Bone marrow (tissue), 2 donors: ENCODE measurements at regions not wholly inside any gene's neighbourhood (a gene's known extent, or its start where the extent isn't known, plus 50 kb on each side); places are given as distances from the start of the nearest gene placed in this dataset.

Experiments
- DNase-seq, 2 donors: peaks; one replicate each; lab custom pipeline; 2025; lab: John Stamatoyannopoulos, UW

DNA sequence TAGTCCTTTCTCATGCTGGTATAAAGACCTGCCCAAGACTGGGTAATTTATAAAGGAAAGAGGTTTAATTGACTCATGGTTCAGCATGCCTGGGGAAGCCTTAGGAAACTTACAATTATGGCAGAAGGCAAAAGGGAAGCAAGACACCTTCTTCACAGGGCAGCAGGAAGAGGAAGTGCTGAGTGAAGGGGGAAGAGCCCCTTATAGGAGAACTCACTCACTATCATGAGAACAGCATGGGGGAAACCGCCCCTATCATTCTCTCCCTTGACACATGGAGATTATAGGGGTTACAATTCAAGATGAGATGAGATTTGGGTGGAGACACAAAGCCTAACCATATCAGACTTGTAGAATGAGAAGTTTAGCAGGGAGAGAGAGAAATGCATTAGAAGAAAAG lies 373.3 kb upstream of the DIAPH2 start:
- no peak for DNase-seq

DNA sequence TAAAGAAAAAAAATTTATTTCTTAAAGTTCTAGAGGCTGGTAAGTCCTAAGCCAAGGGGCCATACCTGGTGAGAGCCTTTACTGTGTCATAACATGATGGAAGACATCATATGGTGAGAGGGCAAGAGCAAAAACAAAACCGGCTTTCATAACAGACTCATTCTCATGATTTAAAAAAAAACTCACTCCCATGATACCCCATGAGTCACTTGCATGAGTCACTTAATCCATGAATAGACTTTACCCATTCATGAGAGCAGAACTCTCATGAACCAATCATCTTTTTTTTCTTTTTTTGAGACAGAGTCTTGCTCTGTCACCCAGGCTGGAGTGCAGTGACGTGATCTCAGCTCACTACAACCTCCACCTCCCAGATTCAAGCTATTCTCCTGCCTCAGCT lies 369.7 kb upstream of the DIAPH2 start:
- DNase-seq, result no peak

GRCh38 chrX:96361844-96362243 lies 322.8 kb upstream of the DIAPH2 start:
- DNase-seq, result no peak

DNA sequence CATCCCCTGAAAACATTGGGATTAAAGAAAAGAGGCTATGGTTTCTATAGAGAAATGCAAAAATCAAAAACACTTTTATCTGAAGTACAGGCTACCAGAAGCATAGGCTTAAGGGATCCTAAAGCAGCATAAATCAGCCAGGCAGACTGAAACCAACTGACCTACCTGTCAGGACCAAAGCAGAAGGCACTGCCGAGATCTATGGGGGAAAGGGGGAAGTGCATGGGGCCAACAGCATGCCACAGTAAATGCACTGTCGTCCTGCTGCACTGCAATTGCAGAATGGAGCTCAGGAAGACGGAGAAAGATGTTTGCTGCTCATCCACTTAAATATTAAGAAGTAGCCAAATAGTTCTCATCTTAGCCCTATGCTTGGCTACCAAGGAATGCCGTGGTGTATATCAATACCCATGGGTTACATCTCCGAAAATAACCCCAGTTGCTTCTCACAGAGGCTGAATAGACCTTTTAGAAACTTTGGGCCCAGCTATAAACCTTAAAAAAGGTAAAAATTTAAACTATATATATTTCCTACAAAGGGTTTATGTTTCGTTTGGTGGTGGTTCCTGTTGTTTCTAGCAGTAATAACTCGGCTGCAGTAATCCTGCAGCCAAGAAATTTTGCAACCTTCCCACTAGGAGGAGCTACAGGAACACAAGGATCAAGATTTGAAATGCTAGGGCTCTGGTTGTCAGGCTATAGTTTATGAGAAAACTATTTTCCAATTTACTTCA lies 312.2 kb upstream of the DIAPH2 start:
- DNase-seq, result peak in 1 of 2 donors; percentile 40

GRCh38 chrX:96373047-96373355 lies 311.6 kb upstream of the DIAPH2 start:
- DNase-seq, result no peak

- no peak for DNase-seq
Observed at GRCh38 chrX:96376266-96376665, 308.4 kb upstream of the DIAPH2 start.

DNA sequence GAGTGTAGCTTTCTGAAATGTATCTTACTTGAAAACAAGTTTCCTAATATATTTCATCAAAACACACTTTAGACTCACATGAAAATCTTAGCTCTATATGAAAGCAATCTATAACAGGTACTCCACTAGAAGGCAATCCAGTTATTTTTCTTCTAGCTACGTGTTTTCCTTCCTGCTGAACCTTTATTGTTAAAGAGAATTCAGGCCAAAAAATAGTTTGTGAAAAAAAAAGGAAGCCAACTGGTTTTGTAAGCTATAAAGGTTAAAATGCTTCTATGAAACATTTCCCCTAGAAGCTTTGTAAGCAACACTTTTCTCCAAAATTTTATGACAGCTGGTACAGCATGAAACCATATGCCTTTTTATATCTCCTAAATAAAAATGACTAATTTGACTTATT lies 304.7 kb upstream of the DIAPH2 start:
- DNase-seq, result no peak

- no peak for DNase-seq
Observed at GRCh38 chrX:96382018-96382417, 302.6 kb upstream of the DIAPH2 start.

DNA sequence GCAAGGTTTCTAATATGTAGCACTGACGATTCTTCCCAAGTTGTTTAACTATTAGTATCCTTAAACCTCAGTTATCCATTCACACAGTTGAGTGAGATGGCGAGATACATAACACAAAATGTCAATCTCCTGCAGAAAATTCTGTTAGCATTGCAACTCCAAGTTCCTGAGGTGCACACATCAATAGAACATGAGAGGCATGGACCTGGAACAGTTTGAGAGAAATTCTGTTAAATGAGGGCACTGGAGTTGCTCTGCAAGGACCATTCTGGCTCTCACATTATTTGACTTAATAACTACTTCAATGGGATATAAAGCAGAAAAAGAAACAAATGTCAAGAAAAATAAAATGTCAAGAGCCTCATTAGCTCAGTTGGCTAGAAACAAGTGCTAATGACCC lies 301.2 kb upstream of the DIAPH2 start:
- no peak for DNase-seq

- no peak for DNase-seq
Observed at GRCh38 chrX:96386325-96386724, 298.3 kb upstream of the DIAPH2 start.

DNA sequence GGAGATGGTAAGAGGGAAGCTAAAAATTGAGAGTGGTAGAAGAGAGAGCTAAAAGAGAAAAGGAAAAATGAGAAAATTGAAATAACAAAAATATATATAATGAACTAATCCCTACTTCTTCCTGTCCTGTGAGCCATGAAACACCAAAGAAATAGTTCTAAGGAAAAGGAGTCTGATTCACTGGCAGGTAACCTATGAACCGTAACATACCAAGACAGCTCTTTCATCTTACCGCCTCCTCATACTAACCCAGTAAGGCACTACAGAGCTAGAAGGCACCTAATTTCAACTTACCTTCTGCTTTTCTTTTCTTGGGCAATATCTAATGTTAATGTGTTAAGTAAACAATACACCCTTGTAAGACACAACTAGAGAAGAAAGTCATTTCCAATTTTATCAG lies 297.7 kb upstream of the DIAPH2 start:
- no peak for DNase-seq

GRCh38 chrX:96387801-96388200 lies 296.8 kb upstream of the DIAPH2 start:
- no peak for DNase-seq

GRCh38 chrX:96389281-96390047 lies 295.2 kb upstream of the DIAPH2 start:
- DNase-seq, result no peak

DNA sequence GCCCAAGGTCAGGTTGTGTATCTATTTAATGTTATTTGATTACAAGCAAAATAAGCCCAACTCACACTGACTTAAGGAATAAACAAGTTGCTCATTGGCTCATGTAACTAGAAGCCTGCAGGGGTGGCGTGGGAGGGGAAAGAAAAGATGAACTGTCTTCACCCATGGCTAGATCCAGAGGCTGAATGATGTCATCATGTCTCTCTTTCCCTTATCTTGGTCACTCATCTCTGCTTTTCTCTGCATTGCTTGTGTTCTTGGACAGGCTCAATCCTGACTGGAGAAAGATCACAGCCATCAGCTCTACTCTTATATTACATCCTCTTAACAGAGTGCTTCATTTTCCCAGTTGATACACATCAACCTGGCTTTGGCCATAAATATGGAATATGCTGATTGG lies 290.0 kb upstream of the DIAPH2 start:
- DNase-seq, result no peak

- DNase-seq, result no peak
Observed at GRCh38 chrX:96403446-96403845, 281.2 kb upstream of the DIAPH2 start.

DNA sequence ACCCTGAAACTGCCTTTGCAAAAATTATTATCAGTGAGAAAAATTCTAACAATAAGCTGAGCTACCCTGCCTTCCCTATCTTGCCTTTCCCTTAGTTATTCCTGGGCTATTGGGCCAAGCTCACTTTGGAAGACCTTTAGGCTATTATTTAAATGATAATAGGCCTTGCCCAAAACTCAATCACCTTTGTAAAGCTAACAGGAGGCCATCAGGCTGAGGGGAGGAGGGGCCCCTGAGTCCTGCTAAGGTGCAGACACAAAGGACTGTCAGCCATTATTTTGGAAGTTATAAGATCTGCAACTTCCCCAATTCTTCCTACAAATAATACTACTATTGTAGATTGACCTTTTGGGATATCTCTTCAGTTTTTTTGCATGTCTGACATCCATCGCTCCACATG lies 278.8 kb upstream of the DIAPH2 start:
- no peak for DNase-seq

DNA sequence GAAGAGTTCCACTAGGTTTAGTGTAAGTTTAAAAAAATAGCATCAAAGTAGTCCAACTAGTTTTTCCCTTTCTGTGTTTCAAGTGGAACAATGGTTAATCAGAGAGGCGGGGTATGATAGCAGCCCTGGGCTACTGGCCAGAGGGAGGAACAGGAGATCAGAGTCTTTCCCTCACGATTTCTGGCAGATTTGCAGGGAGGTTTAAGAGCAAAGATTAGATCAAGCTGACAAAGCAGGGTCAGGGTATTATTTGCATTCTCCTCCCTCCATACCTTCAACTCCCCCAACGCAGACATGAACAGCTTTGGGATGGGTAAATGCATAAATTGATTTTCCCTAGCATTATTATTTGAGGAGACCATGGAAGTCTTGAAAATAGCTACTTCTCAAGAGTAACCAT lies 277.6 kb upstream of the DIAPH2 start:
- no peak for DNase-seq

DNA sequence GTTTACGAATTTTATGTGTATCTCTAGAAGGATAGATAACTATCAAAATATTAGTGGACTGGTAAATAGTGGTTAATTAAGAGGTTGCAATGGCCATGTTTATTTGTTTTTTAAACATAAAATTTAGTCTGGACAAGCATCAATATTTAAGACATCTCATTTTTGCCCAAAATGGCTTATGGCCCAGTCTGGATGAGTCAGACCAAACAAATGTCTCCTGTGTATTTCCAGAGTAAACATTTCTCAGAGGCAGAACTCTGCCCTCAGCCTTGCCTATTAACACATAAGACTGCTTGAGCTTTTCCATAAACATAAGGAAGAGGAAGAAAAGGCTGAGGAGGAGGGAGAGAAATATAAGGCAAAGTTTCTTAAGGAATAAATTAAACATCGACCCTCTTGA lies 277.1 kb upstream of the DIAPH2 start:
- no peak for DNase-seq

- DNase-seq, result no peak
Observed at GRCh38 chrX:96407981-96408380, 276.7 kb upstream of the DIAPH2 start.

GRCh38 chrX:96410927-96411326 lies 273.7 kb upstream of the DIAPH2 start:
- DNase-seq, result no peak

DNA sequence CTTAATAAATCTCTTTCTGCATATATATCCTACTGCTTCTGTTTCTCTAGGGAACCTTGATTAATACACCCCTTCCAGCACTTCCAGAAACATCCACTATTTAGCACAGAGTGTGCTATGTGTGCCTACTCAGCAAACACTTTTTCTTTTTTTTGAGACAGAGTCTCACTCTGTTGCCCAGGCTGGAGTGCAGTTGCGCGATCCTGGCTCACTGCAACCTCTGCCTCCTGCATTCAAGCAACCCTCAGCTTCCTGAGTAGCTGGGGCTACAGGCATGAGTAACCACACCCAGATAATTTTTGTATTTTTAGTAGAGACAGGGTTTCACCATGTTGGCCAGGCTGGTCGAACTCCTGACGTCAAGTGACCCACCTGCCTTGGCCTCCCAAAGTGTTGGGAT lies 266.9 kb upstream of the DIAPH2 start:
- no peak for DNase-seq

DNA sequence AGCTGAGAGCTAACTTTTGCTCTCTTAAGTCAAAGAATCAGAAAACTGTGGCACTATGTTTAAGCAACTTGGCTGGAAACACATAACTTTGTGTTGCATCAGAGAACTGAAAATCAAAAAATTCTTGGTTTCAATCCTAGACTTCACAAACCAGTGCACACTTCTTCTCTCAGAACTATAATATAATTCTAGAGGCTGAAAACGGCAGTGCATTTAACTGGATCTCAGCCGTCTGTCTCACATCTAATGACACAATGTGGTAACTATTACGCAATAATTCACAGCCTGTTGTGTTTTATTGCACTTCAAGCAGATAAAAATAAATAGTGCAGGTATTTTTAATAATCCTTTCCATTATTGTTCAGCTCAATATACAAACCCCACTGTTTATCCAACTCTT lies 260.6 kb upstream of the DIAPH2 start:
- no peak for DNase-seq

GRCh38 chrX:96425200-96425599 lies 259.4 kb upstream of the DIAPH2 start:
- DNase-seq, result peak in 1 of 2 donors; percentile 26
